ENCODE measurements at regions not wholly inside any gene's neighbourhood (a gene's known extent, or its start where the extent isn't known, plus 50 kb on each side); places are given as distances from the start of the nearest gene placed in this dataset.

DNA sequence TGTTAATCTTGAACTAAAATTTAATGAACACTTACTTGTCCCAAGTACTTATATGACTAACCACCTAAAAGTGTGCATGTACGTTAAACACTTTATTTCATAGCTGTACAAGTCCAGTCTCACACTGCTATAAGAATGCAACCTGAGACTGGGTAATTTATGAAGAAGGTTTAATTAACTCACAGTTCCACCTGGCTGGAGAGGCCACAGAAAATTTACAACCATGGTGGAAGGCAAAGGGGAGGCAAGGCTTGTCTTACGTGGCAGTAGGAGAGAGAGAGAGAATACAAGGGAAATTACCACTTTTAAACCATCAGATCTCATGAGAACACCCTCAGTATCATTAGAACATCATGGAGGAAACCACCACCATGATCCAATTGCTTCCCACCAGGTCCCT, 748.7 kb upstream of the HS3ST1 start:
- no peak for TF ChIP-seq POLR2AphosphoS5 (IDR thresholded peaks at IDR 0.05; ENCODE audit: low read depth, low read length)
- no peak for TF ChIP-seq TAF1 (IDR thresholded peaks at IDR 0.05; ENCODE audit: borderline replicate concordance, insufficient read depth, low read length)
- TF ChIP-seq FOXP2 (optimal IDR thresholded peaks at IDR 0.05; ENCODE audit: borderline replicate concordance, extremely low read depth, extremely low read length, insufficient read depth): no peak
- TF ChIP-seq, protein P1, sequence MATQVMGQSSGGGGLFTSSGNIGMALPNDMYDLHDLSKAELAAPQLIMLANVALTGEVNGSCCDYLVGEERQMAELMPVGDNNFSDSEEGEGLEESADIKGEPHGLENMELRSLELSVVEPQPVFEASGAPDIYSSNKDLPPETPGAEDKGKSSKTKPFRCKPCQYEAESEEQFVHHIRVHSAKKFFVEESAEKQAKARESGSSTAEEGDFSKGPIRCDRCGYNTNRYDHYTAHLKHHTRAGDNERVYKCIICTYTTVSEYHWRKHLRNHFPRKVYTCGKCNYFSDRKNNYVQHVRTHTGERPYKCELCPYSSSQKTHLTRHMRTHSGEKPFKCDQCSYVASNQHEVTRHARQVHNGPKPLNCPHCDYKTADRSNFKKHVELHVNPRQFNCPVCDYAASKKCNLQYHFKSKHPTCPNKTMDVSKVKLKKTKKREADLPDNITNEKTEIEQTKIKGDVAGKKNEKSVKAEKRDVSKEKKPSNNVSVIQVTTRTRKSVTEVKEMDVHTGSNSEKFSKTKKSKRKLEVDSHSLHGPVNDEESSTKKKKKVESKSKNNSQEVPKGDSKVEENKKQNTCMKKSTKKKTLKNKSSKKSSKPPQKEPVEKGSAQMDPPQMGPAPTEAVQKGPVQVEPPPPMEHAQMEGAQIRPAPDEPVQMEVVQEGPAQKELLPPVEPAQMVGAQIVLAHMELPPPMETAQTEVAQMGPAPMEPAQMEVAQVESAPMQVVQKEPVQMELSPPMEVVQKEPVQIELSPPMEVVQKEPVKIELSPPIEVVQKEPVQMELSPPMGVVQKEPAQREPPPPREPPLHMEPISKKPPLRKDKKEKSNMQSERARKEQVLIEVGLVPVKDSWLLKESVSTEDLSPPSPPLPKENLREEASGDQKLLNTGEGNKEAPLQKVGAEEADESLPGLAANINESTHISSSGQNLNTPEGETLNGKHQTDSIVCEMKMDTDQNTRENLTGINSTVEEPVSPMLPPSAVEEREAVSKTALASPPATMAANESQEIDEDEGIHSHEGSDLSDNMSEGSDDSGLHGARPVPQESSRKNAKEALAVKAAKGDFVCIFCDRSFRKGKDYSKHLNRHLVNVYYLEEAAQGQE (IDR thresholded peaks at IDR 0.05; ENCODE audit: insufficient read depth in 1 of 2, low read depth in 2 of 2, low read length in 2 of 2): no peak
- no peak for TF ChIP-seq SIN3A (IDR thresholded peaks at IDR 0.05; ENCODE audit: borderline replicate concordance, insufficient read depth, low read length)
